Type B pancreatic cell (in vitro differentiated cells): ENCODE measurements at regions not wholly inside any gene's neighbourhood (a gene's known extent, or its start where the extent isn't known, plus 50 kb on each side); places are given as distances from the start of the nearest gene placed in this dataset.

Experiments
- DNase-seq: peaks from one replicate; pipeline ENCODE4 v3.0.0; 2021; ENCODE audit warnings: mixed read lengths; ENCODE audit not compliant: unreplicated experiment; ENCODE audit errors: extremely low spot score
- H3K27ac Mint-ChIP-seq: 2 replicates; pipeline ENCODE4 v1.8.0; 2021; ENCODE audit warnings: mild to moderate bottlenecking, mixed read lengths
- H3K27me3 Mint-ChIP-seq: 2 replicates; pipeline ENCODE4 v1.8.0; 2021; ENCODE audit warnings: mixed read lengths
- H3K36me3 Mint-ChIP-seq: 2 replicates; pipeline ENCODE4 v1.8.0; 2021; ENCODE audit warnings: mixed read lengths
- H3K4me1 Mint-ChIP-seq: one replicate; pipeline ENCODE4 v1.8.0; 2021; ENCODE audit warnings: mixed read lengths; ENCODE audit not compliant: unreplicated experiment
- H3K4me3 Mint-ChIP-seq: 2 replicates; pipeline ENCODE4 v1.8.0; 2021; ENCODE audit warnings: mild to moderate bottlenecking, mixed read lengths
- H3K9me3 Mint-ChIP-seq: 2 replicates; pipeline ENCODE4 v1.8.0; 2021; ENCODE audit warnings: mixed read lengths
- CTCF ChIP-seq: fragments of 200-600 bp; sonication (generic); conservative IDR thresholded peaks from 2 replicates; pipeline ENCODE4 v1.5.0; 2021; ENCODE audit warnings: antibody characterized with exemption, mild to moderate bottlenecking

- no peaks in the 10 kb centered on the region for H3K36me3 Mint-ChIP-seq
- no peak for TF ChIP-seq CTCF
- no peak for DNase-seq
- H3K4me3 Mint-ChIP-seq: no peak overlapping the region
- no peaks in the 10 kb centered on the region for H3K27me3 Mint-ChIP-seq
- no peak overlapping the region for H3K27ac Mint-ChIP-seq
- no peaks in the 10 kb centered on the region for H3K9me3 Mint-ChIP-seq
- H3K4me1 Mint-ChIP-seq: no peaks in the 10 kb centered on the region
Measured at GRCh38 chr5:127133071-127133470, 59.8 kb upstream of the C5orf63 start.

- no peak for DNase-seq
- Mint-ChIP-seq H3K36me3 (no peaks in the 10 kb centered on the region), H3K4me1 (no peaks in the 10 kb centered on the region), H3K9me3 (no peaks in the 10 kb centered on the region), H3K4me3 (no peak overlapping the region), H3K27me3 (peaks cover 2% of the 10 kb centered on the region), H3K27ac (no peak overlapping the region)
- TF ChIP-seq CTCF: no peak
Measured at GRCh38 chr5:127136908-127137307, 63.6 kb upstream of the C5orf63 start.

- no peak for TF ChIP-seq CTCF
- Mint-ChIP-seq H3K36me3 (no peaks in the 10 kb centered on the region), H3K9me3 (no peaks in the 10 kb centered on the region), H3K27ac (no peak overlapping the region), H3K4me3 (no peak overlapping the region), H3K27me3 (peaks cover 2% of the 10 kb centered on the region), H3K4me1 (no peaks in the 10 kb centered on the region)
- DNase-seq: no peak
Measured at GRCh38 chr5:127143722-127144121, 70.4 kb upstream of the C5orf63 start.

- Mint-ChIP-seq H3K4me1 (no peaks in the 10 kb centered on the region), H3K36me3 (no peaks in the 10 kb centered on the region), H3K9me3 (no peaks in the 10 kb centered on the region), H3K4me3 (no peak overlapping the region), H3K27ac (no peak overlapping the region), H3K27me3 (peaks cover 2% of the 10 kb centered on the region)
- TF ChIP-seq CTCF: no peak
- no peak for DNase-seq
Measured at GRCh38 chr5:127153031-127153430, 79.7 kb upstream of the C5orf63 start.

GRCh38 chr5:127153521-127153920, 80.2 kb upstream of the C5orf63 start:
- no peak for TF ChIP-seq CTCF
- Mint-ChIP-seq H3K27me3 (peaks cover 2% of the 10 kb centered on the region), H3K27ac (no peak overlapping the region), H3K4me1 (no peaks in the 10 kb centered on the region), H3K36me3 (no peaks in the 10 kb centered on the region), H3K4me3 (no peak overlapping the region), H3K9me3 (no peaks in the 10 kb centered on the region)
- DNase-seq: no peak

- Mint-ChIP-seq H3K9me3 (no peaks in the 10 kb centered on the region), H3K27me3 (no peaks in the 10 kb centered on the region), H3K27ac (no peak overlapping the region), H3K4me1 (no peaks in the 10 kb centered on the region), H3K36me3 (no peaks in the 10 kb centered on the region), H3K4me3 (no peak overlapping the region)
- DNase-seq: no peak
- TF ChIP-seq CTCF: no peak
Measured at GRCh38 chr5:127163750-127164149, 90.4 kb upstream of the C5orf63 start.
